Lower lobe of right lung (tissue), 2 donors: ENCODE measurements at regions not wholly inside any gene's neighbourhood (a gene's known extent, or its start where the extent isn't known, plus 50 kb on each side); places are given as distances from the start of the nearest gene placed in this dataset.
"Not testable (repeated sequence)": the region's sequence is repeated elsewhere in the genome, so short reads cannot be mapped to it uniquely, and the experiment has no call there.

ENCODE experiments used
- ATAC-seq, 2 donors: fragments of 200-7000 bp; cut with Tn5 transposase; one replicate each; pipeline ENCODE4 v1.9.1; 2020 to 2022; ENCODE audit warnings: mild to moderate bottlenecking in 2 of 2, moderate library complexity in 2 of 2
- DNase-seq: peaks from one replicate; pipeline ENCODE4 v3.0.0-alpha.2; 2020
- H3K27ac ChIP-seq: fragments of 200-600 bp; one replicate; pipeline ENCODE4 v1.8.0; 2022
- H3K27me3 ChIP-seq: fragments of 200-600 bp; one replicate; pipeline ENCODE4 v1.8.0; 2022; ENCODE audit warnings: low read depth
- H3K36me3 ChIP-seq: fragments of 200-600 bp; one replicate; pipeline ENCODE4 v1.8.0; 2022; ENCODE audit warnings: mild to moderate bottlenecking
- H3K4me1 ChIP-seq: fragments of 200-600 bp; one replicate; pipeline ENCODE4 v1.8.0; 2022
- H3K4me3 ChIP-seq: fragments of 200-600 bp; one replicate; pipeline ENCODE4 v1.8.0; 2022; ENCODE audit warnings: mild to moderate bottlenecking
- H3K9me3 ChIP-seq: fragments of 200-600 bp; one replicate; pipeline ENCODE4 v1.8.0; 2022
- intact Hi-C: fragments of 100-400 bp; cut with DNase I; formaldehyde crosslinking; loops from one replicate; pipeline ENCODE4 v1.11.0; 2022
- TF ChIP-seq, protein P1 (sequence below): fragments of 200-600 bp; IDR thresholded peaks from one replicate; pipeline ENCODE4 v1.8.0; 2022; ENCODE audit warnings: antibody characterized with exemption, mild to moderate bottlenecking
- donor health status: DM: no; HTN: yes; CAD: no; lungs with severe emphysema.

DNA sequence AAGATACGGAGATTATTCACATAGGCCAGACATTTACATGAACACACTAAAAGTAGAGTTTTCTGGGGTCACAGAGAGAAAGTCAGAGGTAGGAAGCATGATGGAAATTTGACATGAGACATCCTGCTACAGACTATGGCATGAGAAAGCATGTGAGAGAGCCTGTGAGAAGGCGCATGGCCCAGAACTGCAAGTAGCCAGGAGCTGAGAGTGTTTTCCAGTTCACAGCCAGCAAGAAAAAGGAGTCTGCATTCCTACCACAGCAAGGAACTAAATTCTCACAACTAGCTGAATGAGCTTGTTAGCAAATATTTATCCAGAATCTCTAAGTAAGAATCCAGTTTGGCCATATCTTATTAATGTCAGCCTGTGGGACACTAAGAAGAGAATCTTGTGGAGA lies 673.3 kb downstream of the BRINP3 start:
- Histone ChIP-seq H3K4me3 (no peak overlapping the region), H3K36me3 (no peaks in the 10 kb centered on the region), H3K9me3 (no peaks in the 10 kb centered on the region), H3K27ac (no peak overlapping the region), H3K4me1 (no peaks in the 10 kb centered on the region), H3K27me3 (no peaks in the 10 kb centered on the region)
- DNase-seq = no peak
- intact Hi-C loops = no loop called here
- TF ChIP-seq, protein P1, sequence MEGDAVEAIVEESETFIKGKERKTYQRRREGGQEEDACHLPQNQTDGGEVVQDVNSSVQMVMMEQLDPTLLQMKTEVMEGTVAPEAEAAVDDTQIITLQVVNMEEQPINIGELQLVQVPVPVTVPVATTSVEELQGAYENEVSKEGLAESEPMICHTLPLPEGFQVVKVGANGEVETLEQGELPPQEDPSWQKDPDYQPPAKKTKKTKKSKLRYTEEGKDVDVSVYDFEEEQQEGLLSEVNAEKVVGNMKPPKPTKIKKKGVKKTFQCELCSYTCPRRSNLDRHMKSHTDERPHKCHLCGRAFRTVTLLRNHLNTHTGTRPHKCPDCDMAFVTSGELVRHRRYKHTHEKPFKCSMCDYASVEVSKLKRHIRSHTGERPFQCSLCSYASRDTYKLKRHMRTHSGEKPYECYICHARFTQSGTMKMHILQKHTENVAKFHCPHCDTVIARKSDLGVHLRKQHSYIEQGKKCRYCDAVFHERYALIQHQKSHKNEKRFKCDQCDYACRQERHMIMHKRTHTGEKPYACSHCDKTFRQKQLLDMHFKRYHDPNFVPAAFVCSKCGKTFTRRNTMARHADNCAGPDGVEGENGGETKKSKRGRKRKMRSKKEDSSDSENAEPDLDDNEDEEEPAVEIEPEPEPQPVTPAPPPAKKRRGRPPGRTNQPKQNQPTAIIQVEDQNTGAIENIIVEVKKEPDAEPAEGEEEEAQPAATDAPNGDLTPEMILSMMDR = no peak
- no peak for ATAC-seq

DNA sequence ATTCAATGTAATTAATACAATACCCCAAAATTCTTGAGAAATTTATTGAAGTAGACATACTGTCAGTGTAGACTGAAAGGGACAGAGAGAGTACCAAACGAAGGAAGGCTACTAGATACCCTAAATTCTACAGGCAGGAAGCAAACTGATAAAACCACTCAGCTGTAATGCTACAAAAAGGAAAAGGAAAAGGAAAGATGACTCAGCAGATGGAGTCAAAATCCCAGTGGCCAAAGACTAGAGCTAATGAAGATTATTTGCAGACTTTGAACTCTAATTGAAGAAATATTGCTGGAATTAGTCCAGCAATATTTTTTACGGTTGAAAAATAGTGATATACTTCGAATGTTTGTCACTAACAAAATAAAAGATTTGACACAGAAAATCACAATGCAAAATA lies 671.9 kb downstream of the BRINP3 start:
- TF ChIP-seq, protein P1 = no peak
- no peak for DNase-seq
- H3K27ac ChIP-seq = no peak overlapping the region
- no peaks in the 10 kb centered on the region for H3K36me3 ChIP-seq
- ATAC-seq = no peak
- no peaks in the 10 kb centered on the region for H3K9me3 ChIP-seq
- intact Hi-C loops = no loop called here
- no peaks in the 10 kb centered on the region for H3K27me3 ChIP-seq
- no peaks in the 10 kb centered on the region for H3K4me1 ChIP-seq
- H3K4me3 ChIP-seq = no peak overlapping the region

DNA sequence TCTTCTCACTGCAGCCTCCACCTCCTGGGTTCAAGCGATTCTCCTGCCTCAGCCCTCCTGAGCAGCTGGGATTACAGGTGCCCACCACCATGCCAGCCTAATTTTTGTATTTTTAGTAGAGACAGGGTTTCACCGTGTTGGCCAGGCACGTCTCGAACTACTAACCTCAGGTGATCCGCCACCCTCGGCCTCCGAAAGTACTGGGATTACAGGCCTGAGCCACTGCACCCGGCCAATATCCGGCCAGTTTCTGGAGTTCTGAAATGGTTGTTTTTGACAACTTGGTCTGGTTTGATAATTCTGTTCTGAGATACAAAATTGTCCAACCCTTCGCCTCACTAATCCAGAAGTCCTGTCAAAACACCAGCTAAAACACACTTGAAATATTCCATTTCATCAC lies 667.0 kb downstream of the BRINP3 start:
- H3K4me3 ChIP-seq, H3K27ac ChIP-seq, intact Hi-C loops, ATAC-seq, H3K36me3 ChIP-seq, DNase-seq, H3K4me1 ChIP-seq, H3K9me3 ChIP-seq, H3K27me3 ChIP-seq: not testable (repeated sequence)

DNA sequence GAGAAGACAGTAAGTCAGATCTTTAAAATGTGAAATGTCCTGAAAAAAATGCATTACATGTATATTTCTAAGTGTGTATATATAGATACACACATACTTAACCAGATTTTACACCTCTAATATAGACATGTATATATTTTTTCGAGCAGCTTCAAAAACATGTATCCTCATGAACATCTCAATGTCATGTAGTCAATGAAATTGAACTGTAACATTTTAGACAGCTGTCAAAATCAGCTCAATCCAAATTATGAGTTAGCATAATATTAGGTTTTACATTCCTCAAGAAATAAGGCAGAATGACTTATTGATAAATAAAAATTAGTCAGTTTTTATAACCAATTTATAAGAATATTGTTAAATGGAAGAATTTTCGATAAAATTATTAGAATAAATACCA lies 665.7 kb downstream of the BRINP3 start:
- TF ChIP-seq, protein P1 = no peak
- Histone ChIP-seq H3K27me3 (no peaks in the 10 kb centered on the region), H3K4me3 (no peak overlapping the region), H3K27ac (no peak overlapping the region), H3K9me3 (no peaks in the 10 kb centered on the region), H3K36me3 (no peaks in the 10 kb centered on the region), H3K4me1 (no peaks in the 10 kb centered on the region)
- ATAC-seq (no peak), DNase-seq (no peak)
- intact Hi-C loops = no loop called here

DNA sequence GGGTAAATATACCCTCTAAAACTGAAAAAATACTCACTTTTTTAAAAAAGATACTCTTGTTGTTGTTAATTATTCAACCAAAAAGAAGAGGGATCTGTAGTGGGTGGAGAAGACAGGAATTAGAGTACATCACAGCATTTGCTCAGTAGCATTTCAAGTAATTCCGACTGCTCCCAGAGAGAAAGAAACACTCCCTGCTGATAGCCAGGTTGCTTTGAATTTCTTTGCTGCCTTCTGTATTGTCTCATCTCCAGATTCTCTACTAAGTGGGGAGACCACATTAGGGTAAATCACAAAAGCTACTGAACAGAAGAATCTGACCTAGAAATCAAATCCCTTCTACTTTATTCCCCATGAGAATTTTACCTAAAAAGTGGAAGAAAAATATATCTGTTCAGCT lies 661.1 kb downstream of the BRINP3 start:
- H3K27me3 ChIP-seq = no peaks in the 10 kb centered on the region
- H3K9me3 ChIP-seq = no peaks in the 10 kb centered on the region
- no peaks in the 10 kb centered on the region for H3K4me1 ChIP-seq
- H3K27ac ChIP-seq = no peak overlapping the region
- intact Hi-C loops = no loop called here
- H3K4me3 ChIP-seq = no peak overlapping the region
- ATAC-seq (no peak), DNase-seq (no peak)
- TF ChIP-seq, protein P1 = no peak
- H3K36me3 ChIP-seq = no peaks in the 10 kb centered on the region

DNA sequence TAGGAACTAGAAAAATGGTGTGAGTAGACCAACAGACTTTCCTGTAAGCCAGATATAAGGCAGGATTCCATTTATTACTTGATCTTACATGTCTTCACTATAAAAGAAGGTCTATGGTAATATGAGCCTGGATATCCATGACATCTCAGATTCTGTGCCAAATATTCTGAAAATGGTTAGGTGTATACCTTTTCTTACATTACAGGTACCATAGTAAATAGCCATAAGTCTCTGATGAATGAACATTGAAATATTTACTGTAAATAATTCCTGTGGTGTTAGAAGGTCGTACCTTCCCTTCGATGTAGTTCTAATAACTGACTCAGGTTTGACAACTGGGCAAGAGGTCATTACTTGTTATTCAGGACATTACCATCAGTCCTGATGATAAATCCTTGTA lies 657.9 kb downstream of the BRINP3 start:
- Histone ChIP-seq H3K27me3 (no peaks in the 10 kb centered on the region), H3K4me3 (no peak overlapping the region)
- intact Hi-C loops = no loop called here

More for the DNA sequence above, 657.9 kb downstream of the BRINP3 start:
- no peaks in the 10 kb centered on the region for H3K36me3 ChIP-seq
- TF ChIP-seq, protein P1 = no peak
- DNase-seq = no peak
- no peak overlapping the region for H3K27ac ChIP-seq
- H3K9me3 ChIP-seq = no peaks in the 10 kb centered on the region
- no peak for ATAC-seq
- no peaks in the 10 kb centered on the region for H3K4me1 ChIP-seq
